WTC11 (cell line): ENCODE measurements at regions not wholly inside any gene's neighbourhood (a gene's known extent, or its start where the extent isn't known, plus 50 kb on each side); places are given as distances from the start of the nearest gene placed in this dataset.

Source experiments
- ATAC-seq: fragments of 200-7000 bp; cut with Tn5 transposase; 2 replicates; pipeline ENCODE4 v1.10.0; 2021; ENCODE audit warnings: mild to moderate bottlenecking, moderate library complexity
- CTCF ChIA-PET: fragments of 300-600 bp; sonication (Branson Sonifier 250); formaldehyde crosslinking; loops from one replicate; lab custom pipeline; 2021; ENCODE audit warnings: antibody characterized with exemption; lab: Charles Lee
- POLR2A ChIA-PET: fragments of 350-600 bp; sonication (Branson Sonifier 250); formaldehyde crosslinking; loops from one replicate; lab custom pipeline; 2021; ENCODE audit warnings: antibody characterized with exemption; lab: Charles Lee
- DNase-seq: peaks from one replicate; pipeline ENCODE4 v3.0.0; 2021; ENCODE audit warnings: low spot score
- H3K27ac Mint-ChIP-seq: 2 replicates; pipeline ENCODE4 v1.8.0; 2021; ENCODE audit warnings: mixed read lengths
- H3K27me3 Mint-ChIP-seq: 2 replicates; pipeline ENCODE4 v1.8.0; 2021; ENCODE audit warnings: low read depth, mild to moderate bottlenecking, moderate library complexity, mixed read lengths
- H3K36me3 Mint-ChIP-seq: 2 replicates; pipeline ENCODE4 v1.8.0; 2021; ENCODE audit warnings: mixed read lengths
- H3K4me1 Mint-ChIP-seq: 2 replicates; pipeline ENCODE4 v1.8.0; 2022; ENCODE audit warnings: mixed read lengths
- H3K4me3 Mint-ChIP-seq: 2 replicates; pipeline ENCODE4 v1.8.0; 2021; ENCODE audit warnings: mild to moderate bottlenecking, moderate library complexity, mixed read lengths
- H3K9me3 Mint-ChIP-seq: 2 replicates; pipeline ENCODE4 v1.8.0; 2021; ENCODE audit warnings: mixed read lengths
- AR ChIP-seq: fragments of 250-450 bp; sonication (Bioruptor Pico); IDR thresholded peaks from 2 replicates; pipeline ENCODE4 v1.9.0; 2021; ENCODE audit warnings: mild to moderate bottlenecking
- ATF1 ChIP-seq: sonication (generic); formaldehyde crosslinking; IDR thresholded peaks from 2 replicates; pipeline ENCODE4 v1.8.1; 2023; ENCODE audit warnings: mild to moderate bottlenecking, moderate library complexity, missing genetic modification reagents
- ATF2 ChIP-seq: sonication (generic); formaldehyde crosslinking; IDR thresholded peaks from 2 replicates; pipeline ENCODE4 v1.8.1; 2022; ENCODE audit warnings: low read depth, missing genetic modification reagents, borderline replicate concordance
- CTCF ChIP-seq: fragments of 200-600 bp; IDR thresholded peaks from 2 replicates; pipeline ENCODE4 v1.8.0; 2022; ENCODE audit warnings: antibody characterized with exemption
- E2F5 ChIP-seq: sonication (generic); formaldehyde crosslinking; IDR thresholded peaks from 2 replicates; pipeline ENCODE4 v1.8.1; 2022; ENCODE audit warnings: mild to moderate bottlenecking, moderate library complexity, missing genetic modification reagents
- ERG ChIP-seq: fragments of 250-450 bp; sonication (Bioruptor Pico); IDR thresholded peaks from 2 replicates; pipeline ENCODE4 v1.8.0; 2021; ENCODE audit warnings: mild to moderate bottlenecking
- FOXP1 ChIP-seq: sonication (generic); formaldehyde crosslinking; IDR thresholded peaks from 2 replicates; pipeline ENCODE4 v1.8.0; 2022; ENCODE audit warnings: missing genetic modification reagents, mild to moderate bottlenecking, moderate library complexity, borderline replicate concordance
- IRF2 ChIP-seq: sonication (generic); formaldehyde crosslinking; IDR thresholded peaks from 2 replicates; pipeline ENCODE4 v1.8.0; 2022; ENCODE audit warnings: low read depth, missing genetic modification reagents, borderline replicate concordance
- JAZF1 ChIP-seq: fragments of 250-450 bp; sonication (Bioruptor Pico); IDR thresholded peaks from 2 replicates; pipeline ENCODE4 v1.9.0; 2021; ENCODE audit warnings: moderate library complexity, mild to moderate bottlenecking, inconsistent platforms
- JUN ChIP-seq: sonication (generic); formaldehyde crosslinking; IDR thresholded peaks from 2 replicates; pipeline ENCODE4 v1.8.0; 2023; ENCODE audit warnings: mild to moderate bottlenecking, missing genetic modification reagents
- MXD4 ChIP-seq: fragments of 250-450 bp; sonication (Bioruptor Pico); IDR thresholded peaks from 2 replicates; pipeline ENCODE4 v1.8.0; 2021; ENCODE audit warnings: mild to moderate bottlenecking, moderate library complexity, borderline replicate concordance
- NFE2L1 ChIP-seq: sonication (generic); formaldehyde crosslinking; IDR thresholded peaks from 2 replicates; pipeline ENCODE4 v1.8.1; 2023; ENCODE audit warnings: missing genetic modification reagents
- NFYB ChIP-seq: sonication (generic); formaldehyde crosslinking; conservative IDR thresholded peaks from 2 replicates; pipeline ENCODE4 v1.8.0; 2022; ENCODE audit warnings: low read depth, missing genetic modification reagents
- NR3C1 ChIP-seq: sonication (generic); formaldehyde crosslinking; conservative IDR thresholded peaks from 2 replicates; pipeline ENCODE4 v1.8.1; 2023; ENCODE audit warnings: low read depth, mild to moderate bottlenecking, missing genetic modification reagents
- SMAD3 ChIP-seq: sonication (generic); formaldehyde crosslinking; IDR thresholded peaks from 2 replicates; pipeline ENCODE4 v1.8.0; 2022; ENCODE audit warnings: missing genetic modification reagents, mild to moderate bottlenecking, borderline replicate concordance
- TCF7 ChIP-seq: sonication (generic); formaldehyde crosslinking; IDR thresholded peaks from 2 replicates; pipeline ENCODE4 v1.8.0; 2022; ENCODE audit warnings: mild to moderate bottlenecking, low read depth, missing genetic modification reagents, moderate library complexity
- TP53 ChIP-seq: sonication (generic); formaldehyde crosslinking; IDR thresholded peaks from 2 replicates; pipeline ENCODE4 v1.8.1; 2023; ENCODE audit warnings: mild to moderate bottlenecking, missing genetic modification reagents
- USF2 ChIP-seq: sonication (generic); formaldehyde crosslinking; IDR thresholded peaks from 2 replicates; pipeline ENCODE4 v1.8.1; 2023; ENCODE audit warnings: mild to moderate bottlenecking, missing genetic modification reagents, moderate library complexity
- ZBTB43 ChIP-seq: sonication (generic); formaldehyde crosslinking; IDR thresholded peaks from 2 replicates; pipeline ENCODE4 v1.8.1; 2023; ENCODE audit warnings: mild to moderate bottlenecking, missing genetic modification reagents
- ZNF317 ChIP-seq: sonication (generic); formaldehyde crosslinking; IDR thresholded peaks from 2 replicates; pipeline ENCODE4 v1.8.1; 2023; ENCODE audit warnings: low read depth, mild to moderate bottlenecking, moderate library complexity, missing genetic modification reagents, borderline replicate concordance
- ZNF416 ChIP-seq: fragments of 250-450 bp; sonication (Bioruptor Pico); IDR thresholded peaks from 2 replicates; pipeline ENCODE4 v1.9.0; 2021; ENCODE audit warnings: mild to moderate bottlenecking, inconsistent platforms
- ZNF423 ChIP-seq: fragments of 250-450 bp; sonication (Bioruptor Pico); IDR thresholded peaks from 2 replicates; pipeline ENCODE4 v2.1.2; 2022; ENCODE audit warnings: mild to moderate bottlenecking, moderate library complexity

- POLR2A ChIA-PET: no interaction called here
Measured at GRCh38 chr7:26562841-26563240, 271.2 kb downstream of the SNX10 start.

GRCh38 chr7:26563406-26563805 is 271.7 kb downstream of the SNX10 start:
- DNase-seq: no peak
- TF ChIP-seq NR3C1 (no peak), JUN (CRISPR knock-in tag) (no peak), ZNF416 (CRISPR knock-in tag) (no peak), ATF1 (no peak), ZNF317 (no peak), ZNF423 (CRISPR knock-in tag) (no peak), FOXP1 (no peak), ATF2 (no peak), MXD4 (no peak), ERG (CRISPR knock-in tag) (no peak), USF2 (CRISPR knock-in tag) (no peak), NFE2L1 (CRISPR knock-in tag) (no peak), AR (CRISPR knock-in tag) (no peak), E2F5 (CRISPR knock-in tag) (no peak), NFYB (CRISPR knock-in tag) (no peak), JAZF1 (CRISPR knock-in tag) (no peak), ZBTB43 (no peak), TP53 (CRISPR knock-in tag) (no peak)
- Mint-ChIP-seq H3K9me3 (peaks cover 17% of the 10 kb centered on the region), H3K4me1 (peaks cover 11% of the 10 kb centered on the region), H3K36me3 (no peaks in the 10 kb centered on the region; the same call in 1 of the 2 replicates), H3K4me3 (no peak overlapping the region), H3K27ac (no peak overlapping the region), H3K27me3 (no peaks in the 10 kb centered on the region; the same call in 1 of the 2 replicates)
- CTCF ChIA-PET: interaction anchor here (1.0 to 1.6 kb wide), 3 partner anchors 10 to 194 kb away, joined by 3 to 4 read pairs (median 4); no protein-coding TSS in a partner anchor
- ATAC-seq: no peak
- POLR2A ChIA-PET: no interaction called here

More at GRCh38 chr7:26562841-26563240, 271.2 kb downstream of the SNX10 start:
- Mint-ChIP-seq H3K4me1 (peaks cover 11% of the 10 kb centered on the region), H3K27me3 (no peaks in the 10 kb centered on the region; the same call in 1 of the 2 replicates), H3K27ac (no peak overlapping the region), H3K4me3 (no peak overlapping the region), H3K36me3 (no peaks in the 10 kb centered on the region; the same call in 1 of the 2 replicates), H3K9me3 (peaks cover 16% of the 10 kb centered on the region)
- CTCF ChIA-PET: interaction anchor here (1.0 to 1.6 kb wide), 3 partner anchors 9 to 193 kb away, joined by 3 to 4 read pairs (median 4); no protein-coding TSS in a partner anchor
- TF ChIP-seq TCF7 (CRISPR knock-in tag) (no peak), SMAD3 (CRISPR knock-in tag) (no peak), CTCF (peak; percentile 18; the same call in 1 of the 2 replicates), IRF2 (CRISPR knock-in tag) (no peak), NFYB (CRISPR knock-in tag) (no peak)
- peak; percentile 30 for DNase-seq
- no peak for ATAC-seq
